Astrocyte of the cerebellum (primary cell): ENCODE measurements at regions not wholly inside any gene's neighbourhood (a gene's known extent, or its start where the extent isn't known, plus 50 kb on each side); places are given as distances from the start of the nearest gene placed in this dataset.
"Not testable (repeated sequence)": the region's sequence is repeated elsewhere in the genome, so short reads cannot be mapped to it uniquely, and the experiment has no call there.

Experiments used
- DNase-seq: peaks from one replicate; pipeline ENCODE4 v3.0.0-alpha.2; 2011; ENCODE audit warnings: low read depth
- H3K4me3 ChIP-seq: 2 replicates; pipeline ENCODE4 v1.5.1; 2011; ENCODE audit warnings: mild to moderate bottlenecking, low read depth, low read length, moderate library complexity
- in situ Hi-C: cut with HindIII; loops from 2 replicates; pipeline ENCODE4 v1.10.0; 2017; ENCODE audit warnings: low sequenced_read_pairs
- TF ChIP-seq, protein P1 (sequence below): IDR thresholded peaks from 2 replicates; pipeline ENCODE4 v1.5.1; 2012; ENCODE audit warnings: low read length, low read depth, moderate library complexity, mild to moderate bottlenecking; ENCODE audit errors: missing control alignments

- in situ Hi-C loops = no loop called here
- H3K4me3 ChIP-seq = no peak overlapping the region
- TF ChIP-seq, protein P1, sequence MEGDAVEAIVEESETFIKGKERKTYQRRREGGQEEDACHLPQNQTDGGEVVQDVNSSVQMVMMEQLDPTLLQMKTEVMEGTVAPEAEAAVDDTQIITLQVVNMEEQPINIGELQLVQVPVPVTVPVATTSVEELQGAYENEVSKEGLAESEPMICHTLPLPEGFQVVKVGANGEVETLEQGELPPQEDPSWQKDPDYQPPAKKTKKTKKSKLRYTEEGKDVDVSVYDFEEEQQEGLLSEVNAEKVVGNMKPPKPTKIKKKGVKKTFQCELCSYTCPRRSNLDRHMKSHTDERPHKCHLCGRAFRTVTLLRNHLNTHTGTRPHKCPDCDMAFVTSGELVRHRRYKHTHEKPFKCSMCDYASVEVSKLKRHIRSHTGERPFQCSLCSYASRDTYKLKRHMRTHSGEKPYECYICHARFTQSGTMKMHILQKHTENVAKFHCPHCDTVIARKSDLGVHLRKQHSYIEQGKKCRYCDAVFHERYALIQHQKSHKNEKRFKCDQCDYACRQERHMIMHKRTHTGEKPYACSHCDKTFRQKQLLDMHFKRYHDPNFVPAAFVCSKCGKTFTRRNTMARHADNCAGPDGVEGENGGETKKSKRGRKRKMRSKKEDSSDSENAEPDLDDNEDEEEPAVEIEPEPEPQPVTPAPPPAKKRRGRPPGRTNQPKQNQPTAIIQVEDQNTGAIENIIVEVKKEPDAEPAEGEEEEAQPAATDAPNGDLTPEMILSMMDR = peak; percentile 93
- peak; percentile 47 for DNase-seq
Observed at GRCh38 chr9:71285191-71285656, 163.8 kb upstream of the TRPM3 start.

DNA sequence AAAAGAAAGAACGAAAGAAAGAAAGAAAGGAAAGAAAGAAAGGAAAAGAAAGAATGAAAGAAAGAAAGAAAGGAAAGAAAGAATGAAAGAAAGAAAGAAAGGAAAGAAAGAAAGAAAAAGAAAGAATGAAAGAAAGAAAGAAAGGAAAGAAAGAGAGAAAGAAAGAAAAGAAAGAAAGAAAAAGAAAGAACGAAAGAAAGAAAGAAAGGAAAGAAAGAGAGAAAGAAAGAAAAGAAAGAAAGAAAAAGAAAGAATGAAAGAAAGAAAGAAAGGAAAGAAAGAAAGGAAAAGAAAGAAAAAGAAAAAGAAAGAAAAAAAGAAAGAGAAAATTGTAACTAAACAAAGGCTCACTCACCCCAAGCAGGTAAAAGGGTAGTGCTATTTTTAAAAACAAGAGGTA, 160.7 kb upstream of the TRPM3 start:
- H3K4me3 ChIP-seq, DNase-seq, in situ Hi-C loops: not testable (repeated sequence)

- no peak overlapping the region for H3K4me3 ChIP-seq
- in situ Hi-C loops = no loop called here
- no peak for DNase-seq
- TF ChIP-seq, protein P1 = no peak
Observed at GRCh38 chr9:71279151-71279739, 157.8 kb upstream of the TRPM3 start.

- no peak for DNase-seq
- TF ChIP-seq, protein P1 = no peak
- in situ Hi-C loops = loop anchor here (25.0 kb wide), 1 partner anchor 636 kb away; no protein-coding TSS in a partner anchor
Observed at GRCh38 chr9:71273613-71274012, 152.2 kb upstream of the TRPM3 start.

GRCh38 chr9:71271602-71272001, 150.2 kb upstream of the TRPM3 start:
- DNase-seq = no peak
- no peak overlapping the region for H3K4me3 ChIP-seq
- in situ Hi-C loops = loop anchor here (25.0 kb wide), 1 partner anchor 634 kb away; no protein-coding TSS in a partner anchor
- TF ChIP-seq, protein P1 = no peak

More at GRCh38 chr9:71273613-71274012, 152.2 kb upstream of the TRPM3 start:
- no peak overlapping the region for H3K4me3 ChIP-seq

- DNase-seq = no peak
- TF ChIP-seq, protein P1 = no peak
- in situ Hi-C loops = loop anchor here (25.0 kb wide), 1 partner anchor 633 kb away; no protein-coding TSS in a partner anchor
- H3K4me3 ChIP-seq = no peak overlapping the region
Observed at GRCh38 chr9:71270554-71270953, 149.1 kb upstream of the TRPM3 start.

GRCh38 chr9:71269859-71270258, 148.4 kb upstream of the TRPM3 start:
- no peak for DNase-seq
- in situ Hi-C loops = loop anchor here (25.0 kb wide), 1 partner anchor 633 kb away; no protein-coding TSS in a partner anchor
- TF ChIP-seq, protein P1 = no peak
- no peak overlapping the region for H3K4me3 ChIP-seq
